SU-DHL-6 (cell line): ENCODE measurements at regions not wholly inside any gene's neighbourhood (a gene's known extent, or its start where the extent isn't known, plus 50 kb on each side); places are given as distances from the start of the nearest gene placed in this dataset.

Experiments used
- H2AFZ ChIP-seq: fragments of 200-600 bp; sonication (generic); 2 replicates; pipeline ENCODE4 v1.6.1; 2014; ENCODE audit warnings: low read depth, mild to moderate bottlenecking, moderate library complexity, mixed read lengths, antibody characterized with exemption, low read length; ENCODE audit not compliant: severe bottlenecking
- H3F3A ChIP-seq: fragments of 200-600 bp; shearing (Covaris generic); 2 replicates; pipeline ENCODE4 v1.6.0; 2016; ENCODE audit warnings: antibody characterized with exemption, mild to moderate bottlenecking; ENCODE audit not compliant: insufficient read depth
- H3K27ac ChIP-seq: fragments of 200-600 bp; sonication (generic); 2 replicates; pipeline ENCODE4 v1.5.1; 2016; ENCODE audit warnings: low read depth, mild to moderate bottlenecking, low read length, moderate library complexity, mixed read lengths
- H3K27me3 ChIP-seq: fragments of 200-600 bp; sonication (generic), shearing (Covaris generic); 2 replicates; pipeline ENCODE4 v1.6.0; 2014; ENCODE audit warnings: mild to moderate bottlenecking, low read length
- H3K36me3 ChIP-seq: fragments of 200-600 bp; sonication (generic); 2 replicates; pipeline ENCODE4 v1.6.1; 2014; ENCODE audit warnings: mild to moderate bottlenecking, low read length, mixed read lengths
- H3K4me2 ChIP-seq: fragments of 300-600, 200-600 bp; shearing (Covaris generic), sonication (generic); 2 replicates; pipeline ENCODE4 v1.6.0; 2014; ENCODE audit warnings: low read length, low read depth, mild to moderate bottlenecking; ENCODE audit not compliant: poor library complexity, severe bottlenecking
- H3K4me3 ChIP-seq: fragments of 200-600 bp; sonication (generic); 2 replicates; pipeline ENCODE4 v1.5.1; 2014; ENCODE audit warnings: antibody characterized with exemption, low read length, mild to moderate bottlenecking, mixed read lengths; ENCODE audit not compliant: insufficient read depth, poor library complexity, severe bottlenecking
- H3K79me2 ChIP-seq: fragments of 200-600 bp; sonication (generic); 2 replicates; pipeline ENCODE4 v1.6.1; 2014; ENCODE audit warnings: mild to moderate bottlenecking, low read length, moderate library complexity; ENCODE audit not compliant: insufficient read depth
- H3K9ac ChIP-seq: fragments of 200-600 bp; sonication (generic); 2 replicates; pipeline ENCODE4 v1.7.0; 2014; ENCODE audit warnings: mild to moderate bottlenecking, low read length
- H3K9me2 ChIP-seq: fragments of 200-600 bp; sonication (generic); replicated peaks from 2 replicates; pipeline ENCODE4 v1.6.1; 2014; ENCODE audit warnings: low read length; ENCODE audit not compliant: insufficient read depth
- H3K9me3 ChIP-seq: fragments of 200-600 bp; sonication (generic); 2 replicates; pipeline ENCODE4 v1.6.1; 2014; ENCODE audit warnings: low read length, mixed read lengths; ENCODE audit not compliant: insufficient read depth
- H4K20me1 ChIP-seq: fragments of 200-600 bp; sonication (generic); 2 replicates; pipeline ENCODE4 v1.6.1; 2014; ENCODE audit warnings: low read depth, mild to moderate bottlenecking, antibody characterized with exemption, low read length, moderate library complexity, mixed read lengths
- CTCF ChIP-seq: fragments of 200-600 bp; sonication (generic); IDR thresholded peaks from one replicate; pipeline ENCODE4 v1.5.1; 2017; ENCODE audit warnings: antibody characterized with exemption, mild to moderate bottlenecking, low read length, moderate library complexity; ENCODE audit not compliant: insufficient read depth, poor library complexity, severe bottlenecking
- EZH2phosphoT487 ChIP-seq: fragments of 200-600 bp; sonication (generic), shearing (Covaris generic); conservative IDR thresholded peaks from 2 replicates; pipeline ENCODE4 v1.6.1; 2018; ENCODE audit warnings: mild to moderate bottlenecking, antibody characterized with exemption, low read length, moderate library complexity, mixed read lengths

- H2AFZ ChIP-seq: no peak overlapping the region
- no peak overlapping the region for H3K4me2 ChIP-seq
- H3K27me3 ChIP-seq: no peaks in the 10 kb centered on the region
- no peaks in the 10 kb centered on the region for H3K79me2 ChIP-seq
- H3K9ac ChIP-seq: no peak overlapping the region
- no peaks in the 10 kb centered on the region for H4K20me1 ChIP-seq
- H3K9me2 ChIP-seq: no peaks in the 10 kb centered on the region
- no peak overlapping the region for H3K4me3 ChIP-seq
- no peak for TF ChIP-seq CTCF
- no peak for TF ChIP-seq EZH2phosphoT487
- H3K9me3 ChIP-seq: no peaks in the 10 kb centered on the region
- no peak overlapping the region for H3K27ac ChIP-seq
- H3K36me3 ChIP-seq: no peaks in the 10 kb centered on the region
- H3F3A ChIP-seq: no peaks in the 10 kb centered on the region
Measured at GRCh38 chr1:56185493-56185892, 393.9 kb downstream of the PLPP3 start.

GRCh38 chr1:56183151-56183550, 396.2 kb downstream of the PLPP3 start:
- H3K79me2 ChIP-seq: no peaks in the 10 kb centered on the region
- no peaks in the 10 kb centered on the region for H3K9me2 ChIP-seq
- H2AFZ ChIP-seq: no peak overlapping the region
- no peaks in the 10 kb centered on the region for H3K36me3 ChIP-seq
- no peaks in the 10 kb centered on the region for H3K27me3 ChIP-seq
- no peak overlapping the region for H3K9ac ChIP-seq
- no peaks in the 10 kb centered on the region for H4K20me1 ChIP-seq
- no peak overlapping the region for H3K4me2 ChIP-seq
- H3K4me3 ChIP-seq: no peak overlapping the region
- no peak overlapping the region for H3K27ac ChIP-seq
- no peak for TF ChIP-seq EZH2phosphoT487
- no peak for TF ChIP-seq CTCF
- no peaks in the 10 kb centered on the region for H3K9me3 ChIP-seq
- no peaks in the 10 kb centered on the region for H3F3A ChIP-seq

GRCh38 chr1:56180520-56181190, 398.7 kb downstream of the PLPP3 start:
- H3K27ac ChIP-seq: no peak overlapping the region

More at GRCh38 chr1:56180520-56181190, 398.7 kb downstream of the PLPP3 start:
- Histone ChIP-seq H3K27me3 (no peaks in the 10 kb centered on the region), H4K20me1 (no peaks in the 10 kb centered on the region), H3K9me2 (no peaks in the 10 kb centered on the region), H3K4me2 (no peak overlapping the region), H3K9me3 (no peaks in the 10 kb centered on the region), H3K79me2 (no peaks in the 10 kb centered on the region), H3F3A (no peaks in the 10 kb centered on the region), H3K36me3 (no peaks in the 10 kb centered on the region), H2AFZ (no peak overlapping the region), H3K9ac (no peak overlapping the region), H3K4me3 (no peak overlapping the region)
- TF ChIP-seq CTCF (no peak), EZH2phosphoT487 (no peak)
